ENCODE measurements at regions not wholly inside any gene's neighbourhood (a gene's known extent, or its start where the extent isn't known, plus 50 kb on each side); places are given as distances from the start of the nearest gene placed in this dataset.

DNA sequence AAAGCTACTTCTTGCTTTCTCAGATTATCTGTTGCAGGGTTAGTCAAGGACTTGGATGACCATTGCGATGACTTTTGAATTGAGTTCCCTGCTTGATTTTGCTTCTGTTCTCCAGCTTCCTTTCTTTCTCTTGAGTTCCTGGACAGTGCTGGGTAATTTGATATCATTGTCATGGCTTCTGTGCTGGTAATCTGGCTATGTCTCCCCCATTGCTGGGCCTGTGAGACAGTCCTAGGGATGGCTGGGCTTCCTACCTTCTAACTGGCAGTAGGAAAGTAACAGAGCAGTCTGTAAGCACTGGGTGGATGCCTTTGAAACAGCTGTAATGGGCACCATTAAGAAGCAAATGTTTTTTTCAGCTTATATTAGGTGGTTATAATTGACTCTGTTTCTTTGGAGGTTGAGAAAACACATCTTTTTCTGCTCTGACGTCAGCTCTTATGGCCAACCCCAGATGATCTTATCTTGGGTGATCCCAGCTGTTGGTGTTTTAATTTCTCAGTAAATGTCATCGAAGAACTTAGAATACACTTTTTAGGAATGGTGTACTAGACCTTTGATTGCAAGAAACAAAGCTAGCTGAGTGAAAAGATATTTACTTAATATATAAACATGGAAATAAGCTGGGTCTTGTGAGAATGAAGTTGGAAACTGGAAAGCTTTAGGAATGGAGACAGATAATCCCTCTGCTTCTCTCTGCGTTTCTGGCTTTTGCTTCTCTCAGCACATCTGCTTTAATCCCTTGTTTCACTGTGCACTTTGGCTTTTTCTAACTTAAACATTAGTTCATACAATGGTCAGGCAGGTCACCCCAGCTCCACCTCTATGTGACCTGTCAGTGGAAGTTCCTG is 195.0 kb upstream of the MAN1A1 start:
- DNase-seq (ENCODE audit: low spot score), result no peak

DNA sequence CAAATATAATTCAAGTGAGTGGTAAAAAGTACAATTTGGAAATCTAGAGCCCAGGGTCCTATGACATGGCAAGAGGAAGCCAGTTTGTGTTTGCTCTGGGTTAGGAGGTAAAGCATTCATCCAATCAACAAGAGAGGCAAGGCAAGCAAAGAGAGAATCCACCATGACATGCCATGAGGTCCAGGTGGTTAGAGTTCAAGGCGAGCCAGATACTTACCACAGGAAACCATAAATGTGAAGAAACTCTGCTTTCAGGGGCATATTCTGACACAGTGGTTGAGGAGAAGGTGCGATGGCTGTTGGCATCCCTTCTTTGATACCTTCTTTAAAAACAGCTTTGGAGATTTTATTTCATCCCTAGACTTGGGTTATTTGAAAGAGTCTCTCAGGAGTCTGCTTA is 193.8 kb upstream of the MAN1A1 start:
- no peak for DNase-seq (ENCODE audit: low spot score)

DNA sequence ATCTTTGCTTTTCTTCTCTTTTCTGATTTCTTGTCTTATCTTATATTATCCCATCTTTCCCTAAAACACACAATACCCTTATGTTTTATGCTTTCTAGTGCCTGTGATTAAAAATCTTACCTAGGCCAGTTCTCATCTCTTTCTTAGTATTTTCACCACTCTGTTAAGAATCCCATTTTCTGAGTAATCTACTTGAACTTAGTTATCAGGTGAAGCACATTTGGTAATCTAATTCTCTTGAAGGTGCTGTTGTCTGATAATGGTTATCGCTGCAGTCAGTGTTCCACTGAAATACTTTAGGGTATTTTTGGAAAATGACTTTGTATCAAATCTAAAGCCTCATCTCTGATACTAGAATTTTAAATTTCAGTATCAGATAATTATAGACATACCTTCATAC is 192.5 kb upstream of the MAN1A1 start:
- no peak for DNase-seq (ENCODE audit: low spot score)

DNA sequence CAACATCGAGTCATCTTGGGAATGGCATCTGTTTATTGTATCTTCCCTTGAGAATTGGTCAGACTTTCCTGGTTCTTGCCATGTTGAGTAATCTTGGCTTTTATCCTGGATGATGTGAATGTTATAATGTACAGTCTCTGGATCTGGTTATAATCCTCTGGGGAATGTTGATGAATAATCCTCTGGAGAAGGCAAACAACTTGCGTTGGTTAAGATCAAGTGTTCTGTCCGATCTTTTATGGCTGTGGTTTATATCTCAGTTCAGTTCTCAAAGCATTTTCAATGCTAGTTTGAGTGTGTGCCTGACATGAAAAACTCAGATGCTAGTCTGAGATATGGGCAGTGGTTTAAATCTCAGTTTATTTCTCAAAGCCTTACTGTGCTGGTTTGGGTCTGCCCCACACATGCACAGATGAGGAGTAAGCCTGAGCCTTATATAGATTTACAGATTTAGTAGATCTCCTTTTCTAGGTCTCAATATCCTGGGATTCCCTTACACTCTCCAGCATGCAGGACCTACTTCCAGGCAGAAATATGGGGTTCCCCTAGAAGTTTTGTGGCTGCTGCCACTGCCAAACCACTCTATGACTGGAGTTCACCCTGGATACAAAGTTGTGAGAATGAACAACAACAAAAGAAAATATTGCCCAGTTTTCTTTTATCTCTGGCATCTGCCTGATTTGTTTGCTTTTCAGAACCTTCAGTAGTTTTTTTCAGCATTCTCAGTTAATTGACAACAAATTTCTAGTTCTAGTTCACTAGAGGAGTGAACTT is 191.8 kb upstream of the MAN1A1 start:
- no peak for DNase-seq (ENCODE audit: low spot score)

DNA sequence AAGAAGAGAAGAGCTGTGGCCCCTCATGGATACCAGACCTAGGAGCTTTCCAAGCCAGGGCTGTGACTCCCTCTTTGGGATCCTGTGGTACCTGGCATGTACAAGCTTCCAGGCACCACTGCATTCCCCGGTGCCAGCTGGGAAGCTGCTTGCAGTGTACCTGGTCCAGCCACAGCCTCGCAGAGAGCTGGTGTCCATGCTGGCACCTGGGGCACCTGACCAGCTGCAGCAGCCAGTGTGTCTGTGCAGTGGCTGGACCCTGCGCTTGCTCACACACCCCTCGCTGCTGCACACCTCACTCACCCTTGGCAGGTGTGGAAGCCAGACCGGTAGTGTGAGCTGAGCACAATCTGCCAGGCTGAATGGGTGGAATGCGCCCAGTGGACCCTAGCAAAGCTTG is 190.9 kb upstream of the MAN1A1 start:
- DNase-seq (ENCODE audit: low spot score), result no peak

DNA sequence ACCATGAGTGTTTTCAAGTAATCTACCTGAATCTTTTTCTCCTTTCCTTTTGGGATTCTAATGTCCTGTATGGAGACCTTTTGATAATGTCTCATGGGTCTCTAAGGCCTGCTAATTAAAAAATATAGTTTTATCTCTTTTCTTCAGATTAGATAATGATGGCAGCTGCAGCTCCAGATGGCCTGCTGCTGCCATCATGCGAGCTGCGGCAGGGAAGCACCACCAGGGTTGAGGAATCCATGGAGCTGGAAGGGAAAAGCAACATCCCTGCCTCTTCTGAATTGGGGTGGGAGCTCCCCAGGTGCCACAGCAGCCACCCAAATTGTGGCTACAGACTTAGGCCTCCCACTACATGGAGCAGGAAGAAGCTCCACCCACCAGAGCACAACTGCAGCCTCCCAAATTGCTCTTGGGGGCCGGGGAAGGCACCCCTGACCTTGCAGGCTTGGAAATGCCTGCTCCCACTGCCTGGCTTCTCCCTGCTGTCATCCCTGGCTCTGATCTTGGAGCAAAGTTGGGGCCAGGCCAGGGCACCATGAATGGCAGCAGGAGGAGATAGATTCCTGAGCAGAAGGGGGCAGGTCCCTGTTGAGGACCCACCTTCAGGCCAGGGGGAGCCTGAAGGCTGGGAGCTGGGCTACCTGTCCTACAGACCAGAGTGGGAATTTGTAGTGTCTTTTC is 189.6 kb upstream of the MAN1A1 start:
- no peak for DNase-seq (ENCODE audit: low spot score)

DNA sequence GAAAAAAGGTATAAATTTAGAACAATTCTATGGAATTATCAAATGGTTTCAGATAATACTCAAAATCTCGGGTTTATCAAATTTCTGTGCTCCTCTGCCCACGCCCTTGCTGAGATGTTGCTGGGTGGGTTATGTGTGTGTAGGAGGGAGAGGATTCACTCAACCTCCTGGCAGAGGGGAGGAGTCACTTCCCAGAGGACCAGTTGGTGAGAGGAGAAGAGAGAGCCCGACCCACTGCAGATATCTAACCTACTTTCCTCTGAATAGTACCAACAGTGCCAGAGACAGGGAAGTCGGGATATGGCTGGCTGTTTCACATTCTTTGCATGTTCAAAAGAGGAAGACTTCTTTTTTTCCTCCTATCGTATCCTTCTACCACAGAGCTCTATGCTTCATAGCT is 187.1 kb upstream of the MAN1A1 start:
- DNase-seq (ENCODE audit: low spot score), result no peak

DNA sequence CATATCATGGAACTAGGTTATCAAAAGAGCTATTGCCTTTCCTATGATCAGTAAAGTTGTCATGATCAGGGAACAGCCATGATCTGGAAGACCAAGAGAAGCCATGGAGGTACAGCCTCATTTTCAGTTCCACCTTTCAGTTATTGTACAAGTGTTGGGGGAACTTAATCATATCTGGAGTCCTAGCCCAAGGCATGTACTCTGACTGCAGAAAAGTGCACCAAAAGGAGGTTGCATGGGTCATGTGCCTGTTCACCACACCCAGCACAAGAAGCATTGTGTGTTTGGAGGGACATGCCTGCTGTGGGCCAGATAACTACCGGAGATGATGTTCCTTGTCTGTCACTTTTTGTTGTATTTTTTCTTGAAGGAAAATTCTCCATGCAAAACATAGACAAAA is 185.8 kb upstream of the MAN1A1 start:
- DNase-seq (ENCODE audit: low spot score), result no peak

DNA sequence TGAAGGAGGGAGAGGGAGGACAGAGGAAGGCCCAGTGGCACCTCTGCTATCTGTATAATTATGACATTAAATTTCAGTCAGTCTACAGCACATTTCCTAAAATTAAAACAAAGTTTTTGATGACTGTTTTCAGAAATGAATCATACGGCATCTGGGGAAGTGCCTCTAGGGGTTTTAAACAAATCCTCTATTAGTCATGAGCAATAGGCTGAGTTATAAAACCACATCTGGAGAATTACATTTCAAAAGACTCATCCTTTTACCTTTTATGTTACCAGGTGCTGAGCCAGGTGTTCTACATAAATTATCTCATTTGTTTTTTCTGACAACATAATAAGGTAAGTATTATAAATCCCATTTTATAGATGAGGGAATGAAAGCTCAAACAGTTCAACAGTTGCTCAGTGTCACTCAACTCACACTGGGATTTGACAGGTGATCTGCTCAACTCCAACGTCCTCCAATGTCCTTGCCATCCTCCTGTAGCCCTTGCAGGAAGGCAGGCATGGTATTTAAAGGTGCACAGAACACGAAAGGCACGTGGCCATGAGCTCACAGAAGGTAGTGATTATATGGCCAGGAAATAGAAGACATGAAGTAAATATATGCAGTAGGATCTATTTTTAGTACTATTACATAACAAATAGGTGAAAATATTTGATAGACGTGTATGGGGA is 184.2 kb upstream of the MAN1A1 start:
- DNase-seq (ENCODE audit: low spot score), result no peak

DNA sequence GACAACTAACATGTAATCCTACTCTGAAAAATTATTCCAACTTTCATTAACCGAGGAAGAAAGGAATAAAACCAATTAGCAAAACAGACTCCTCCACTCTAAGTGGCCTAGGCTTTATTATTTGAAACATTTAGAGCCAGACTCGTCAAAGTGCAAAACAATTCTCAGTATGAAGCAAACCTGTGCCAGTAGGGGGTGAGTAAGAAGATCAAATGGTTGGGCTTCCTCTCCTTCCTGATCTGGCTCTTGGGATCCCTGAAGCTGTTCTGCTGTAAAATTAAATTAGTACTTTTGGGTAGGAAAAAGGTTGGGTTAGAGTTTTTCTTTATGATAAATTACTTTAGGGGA is 177.6 kb upstream of the MAN1A1 start:
- no peak for DNase-seq (ENCODE audit: low spot score)

DNA sequence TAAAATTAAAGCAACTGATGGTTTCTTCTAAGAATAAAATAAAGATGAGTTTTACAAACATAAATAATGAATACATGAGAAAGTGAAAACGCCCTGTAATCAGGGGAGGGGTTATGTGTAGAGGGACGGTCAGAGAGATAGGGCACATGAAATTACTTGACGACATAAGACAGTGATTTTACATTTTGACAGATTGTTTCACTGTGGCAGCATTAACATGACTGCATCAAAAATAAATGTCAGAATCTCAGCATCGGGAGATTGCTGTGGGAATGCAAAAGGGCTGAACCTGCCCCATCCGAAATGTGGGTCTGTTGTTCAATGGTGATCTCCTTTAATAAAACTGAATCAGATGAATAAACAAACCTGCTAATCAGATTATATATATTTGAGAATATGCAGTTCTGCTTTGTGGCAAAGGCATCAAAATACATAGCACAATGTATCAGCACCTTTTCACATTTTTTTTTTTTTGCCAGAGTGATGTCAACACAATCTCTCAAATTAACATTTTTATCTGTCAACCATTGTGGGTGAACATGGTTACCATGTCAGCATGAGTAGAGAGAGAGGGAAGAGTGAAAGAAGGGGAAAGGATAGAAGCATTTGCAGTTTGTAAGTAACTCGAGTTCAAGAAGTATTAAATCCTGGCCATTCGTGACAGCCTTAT is 177.1 kb upstream of the MAN1A1 start:
- DNase-seq (ENCODE audit: low spot score), result no peak

DNA sequence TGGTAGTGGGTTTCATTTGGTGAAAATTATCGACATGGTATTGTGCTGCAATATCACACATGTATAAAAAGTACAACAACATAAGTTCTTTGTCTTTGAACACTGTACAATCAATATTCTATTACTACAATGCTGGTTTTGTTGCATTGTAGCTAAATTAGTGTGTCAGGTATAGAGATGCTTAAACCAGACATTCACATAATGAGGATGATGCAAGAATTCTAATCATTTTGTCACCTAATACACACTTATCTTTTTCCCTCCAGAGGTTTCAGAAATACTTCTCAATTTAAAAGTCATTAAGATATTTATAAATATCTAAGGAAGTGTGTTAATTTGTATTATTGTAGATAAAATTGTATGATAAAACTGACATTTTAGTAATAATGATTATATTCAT is 174.8 kb upstream of the MAN1A1 start:
- DNase-seq (ENCODE audit: low spot score), result no peak

DNA sequence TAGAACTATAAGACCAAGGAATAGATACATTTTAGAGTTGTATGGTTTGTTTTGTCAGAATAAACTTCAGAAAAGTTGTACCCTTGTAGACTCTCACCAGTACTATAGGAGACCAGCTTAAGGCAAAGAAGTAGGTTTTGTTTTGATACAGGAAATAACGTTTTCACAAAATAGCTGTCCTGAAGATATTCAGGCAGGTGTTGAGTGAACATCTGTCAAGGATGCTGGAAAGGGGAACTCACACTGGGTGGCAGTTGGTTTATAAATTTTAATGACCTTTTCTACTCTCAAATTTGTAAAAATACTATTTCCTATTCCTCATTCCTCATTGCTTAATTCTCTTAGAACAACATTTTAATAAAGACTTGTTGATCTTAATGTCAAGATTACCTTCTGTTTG is 174.0 kb upstream of the MAN1A1 start:
- DNase-seq (ENCODE audit: low spot score), result no peak

DNA sequence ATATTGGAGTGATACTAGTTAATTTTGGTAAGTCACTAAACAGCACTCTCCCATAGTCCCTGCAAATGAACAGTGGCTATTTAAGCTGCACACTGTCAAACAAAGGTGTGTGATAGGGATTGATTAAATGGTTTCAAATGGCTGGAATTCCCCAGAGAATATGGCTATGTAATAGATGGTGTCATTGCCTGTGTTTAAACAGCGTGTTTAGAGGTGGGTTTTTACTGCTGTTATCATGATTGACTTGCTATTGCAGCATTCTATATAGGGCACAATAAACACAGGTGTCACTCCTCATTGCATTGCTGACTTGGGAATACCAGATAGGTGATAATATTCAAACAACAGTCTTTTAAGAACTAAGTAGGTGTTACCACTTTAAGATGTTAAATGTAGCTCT is 171.7 kb upstream of the MAN1A1 start:
- no peak for DNase-seq (ENCODE audit: low spot score)

DNA sequence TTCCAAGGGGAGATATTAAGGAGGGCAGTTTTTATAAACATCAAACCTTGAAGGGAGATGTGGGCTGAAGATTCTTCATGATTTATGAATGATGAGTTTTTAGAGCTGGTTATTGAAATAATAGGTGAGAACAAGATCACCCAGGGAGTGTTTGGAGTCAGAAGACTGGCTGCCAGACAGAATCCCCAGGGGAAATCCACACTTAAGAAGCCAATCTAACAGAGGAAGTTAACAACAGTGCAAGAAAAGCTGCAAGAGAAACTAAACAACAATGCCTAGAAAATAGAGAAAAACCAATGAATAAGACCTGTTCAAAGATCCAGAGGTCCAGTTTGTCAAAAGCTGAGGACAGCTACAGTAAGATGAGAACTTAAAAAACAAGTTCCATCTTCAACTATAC is 167.9 kb upstream of the MAN1A1 start:
- DNase-seq (ENCODE audit: low spot score), result no peak

DNA sequence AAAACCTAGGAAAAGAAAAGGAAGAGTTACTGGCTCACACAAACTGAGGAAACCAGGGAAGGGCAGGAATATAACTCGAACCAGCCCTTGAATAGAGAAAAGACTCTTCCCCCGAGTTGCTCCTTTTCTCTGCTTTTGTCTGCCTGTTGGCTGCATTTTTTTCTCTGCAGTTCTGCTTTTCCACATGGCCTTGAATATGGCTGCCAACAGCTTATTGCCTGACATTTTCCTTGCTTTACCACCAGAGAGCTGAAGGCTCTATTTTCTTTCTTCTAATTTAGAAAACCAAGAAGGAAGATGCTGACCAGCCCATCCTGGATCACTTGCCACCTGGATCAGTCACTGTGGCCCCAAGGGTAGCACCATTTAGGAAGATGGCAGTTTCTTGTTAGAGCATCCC is 164.8 kb upstream of the MAN1A1 start:
- no peak for DNase-seq (ENCODE audit: low spot score)

DNA sequence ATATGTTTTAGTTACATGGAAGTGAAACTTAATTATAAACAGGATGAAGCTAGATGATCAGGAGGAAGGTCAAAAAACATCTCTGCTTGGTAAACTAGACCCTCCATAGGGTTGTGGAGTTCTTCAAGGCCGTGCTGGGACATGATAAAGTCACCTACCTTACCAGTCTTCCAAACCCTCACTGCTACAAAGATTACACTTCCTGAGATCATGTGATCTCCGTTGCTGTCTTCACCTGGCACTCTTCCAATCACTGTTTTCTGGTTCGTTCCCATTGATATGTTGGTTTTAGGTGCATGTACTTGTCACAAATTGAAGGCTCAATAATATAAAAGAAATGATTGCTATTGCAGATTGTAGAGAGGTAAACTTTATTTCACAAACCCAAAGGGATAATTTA is 161.5 kb upstream of the MAN1A1 start:
- no peak for DNase-seq (ENCODE audit: low spot score)

DNA sequence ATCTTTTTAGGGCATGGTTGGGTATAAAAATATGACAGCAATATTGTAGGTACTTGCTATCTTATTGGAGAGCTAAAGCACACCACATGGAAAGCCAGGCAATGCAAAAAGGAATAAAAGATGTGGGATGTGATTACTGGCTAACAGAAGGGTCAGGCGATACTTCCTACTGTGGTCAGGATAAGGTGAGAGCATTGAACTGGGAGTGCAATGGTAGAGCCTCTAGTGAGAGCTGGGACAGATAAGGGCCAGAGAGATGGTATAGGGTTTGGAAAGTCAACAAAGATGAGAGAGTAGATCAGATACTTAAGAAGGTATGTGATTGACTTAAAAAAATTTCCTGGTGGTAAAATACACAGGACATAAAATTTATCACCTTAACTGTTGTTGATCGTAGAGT is 160.7 kb upstream of the MAN1A1 start:
- DNase-seq (ENCODE audit: low spot score), result no peak

DNA sequence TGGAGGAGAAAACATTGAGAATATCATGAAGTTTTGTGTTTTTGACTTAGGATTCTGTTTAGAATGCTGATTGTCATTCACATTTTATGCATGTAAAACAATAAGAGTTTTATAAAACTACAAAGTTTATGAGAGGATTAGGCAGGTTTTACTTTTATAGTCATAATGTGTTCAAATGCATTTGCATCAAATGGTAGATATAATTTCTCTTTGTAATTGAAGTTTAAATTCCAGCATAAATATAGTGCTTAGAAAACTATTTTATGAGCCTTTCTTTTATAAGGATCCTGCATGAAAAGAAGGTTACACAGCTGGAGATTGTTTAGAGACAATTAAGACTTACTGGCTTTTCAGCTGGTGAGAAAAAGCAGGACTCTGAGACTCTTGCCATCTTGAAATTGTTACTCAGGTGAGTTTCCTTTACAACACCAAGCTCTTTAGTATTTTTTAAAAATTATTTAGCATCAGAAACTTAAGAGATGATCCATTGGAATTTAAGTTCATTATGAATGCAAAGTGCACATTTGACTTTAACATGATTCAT is 157.1 kb upstream of the MAN1A1 start:
- no peak for DNase-seq (ENCODE audit: low spot score)

DNA sequence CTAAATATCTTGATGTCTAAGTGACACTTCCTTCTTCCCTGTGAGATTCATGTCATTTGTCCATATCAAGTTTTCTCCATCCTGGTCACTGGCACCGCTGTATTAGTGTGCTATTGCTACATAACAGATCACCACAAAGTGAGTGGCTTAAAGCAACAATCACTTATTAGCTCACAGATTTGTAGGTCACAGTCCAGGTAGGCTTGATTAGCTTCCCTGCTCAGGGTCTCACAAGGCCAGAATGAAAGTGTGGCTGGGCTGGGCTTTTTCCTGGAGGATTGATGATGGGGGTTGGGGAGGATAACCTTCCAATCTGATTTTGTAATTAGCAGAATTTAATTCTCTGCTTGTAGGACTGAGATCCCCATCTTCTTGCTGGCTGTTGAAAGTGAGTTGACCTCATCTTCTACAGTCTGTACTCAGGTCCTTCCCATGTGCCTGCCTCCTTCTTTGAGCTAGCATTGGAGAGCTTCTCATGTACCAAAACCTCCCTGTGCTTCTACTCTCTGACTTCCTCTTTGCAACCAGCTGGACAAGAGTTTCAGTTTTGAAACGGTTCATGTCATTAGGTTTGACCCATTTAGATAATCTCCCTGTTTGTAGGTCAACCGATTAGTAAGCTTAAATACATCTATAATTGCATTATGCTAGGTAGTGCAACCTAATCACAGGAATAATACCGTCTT is 152.4 kb upstream of the MAN1A1 start:
- DNase-seq (ENCODE audit: low spot score), result no peak

DNA sequence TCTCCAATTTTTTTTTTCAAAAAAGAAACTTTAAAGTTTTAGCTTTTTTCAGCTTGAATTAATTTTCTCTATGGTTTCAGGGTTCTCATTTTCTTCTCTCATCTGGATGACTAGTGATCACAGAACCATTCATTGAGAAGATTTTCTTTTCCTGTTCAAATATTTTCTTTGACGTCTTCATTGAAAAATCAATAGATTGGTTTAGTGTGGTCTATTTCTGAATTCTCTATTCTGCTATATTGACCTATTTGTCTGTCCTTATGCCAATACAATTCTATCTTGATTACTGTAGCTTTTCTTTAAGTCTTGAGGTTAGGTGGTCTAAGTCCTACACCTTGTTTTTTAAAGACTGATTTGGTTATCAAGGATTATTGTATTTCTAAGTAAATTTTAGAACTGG is 150.2 kb upstream of the MAN1A1 start:
- DNase-seq (ENCODE audit: low spot score), result no peak

Data from ureter (tissue), 1 donor.